Osteocyte (in vitro differentiated cells): ENCODE measurements at regions not wholly inside any gene's neighbourhood (a gene's known extent, or its start where the extent isn't known, plus 50 kb on each side); places are given as distances from the start of the nearest gene placed in this dataset.

ENCODE experiments used
- DNase-seq: peaks from one replicate; pipeline ENCODE4 v3.0.0; 2021; ENCODE audit warnings: mixed read lengths; ENCODE audit not compliant: unreplicated experiment; ENCODE audit errors: extremely low spot score
- H3K27ac Mint-ChIP-seq: one replicate; pipeline ENCODE4 v1.8.0; 2021; ENCODE audit warnings: mild to moderate bottlenecking, mixed read lengths; ENCODE audit not compliant: unreplicated experiment
- H3K27me3 Mint-ChIP-seq: one replicate; pipeline ENCODE4 v1.8.0; 2021; ENCODE audit warnings: mixed read lengths; ENCODE audit not compliant: unreplicated experiment
- H3K36me3 Mint-ChIP-seq: one replicate; pipeline ENCODE4 v1.8.0; 2021; ENCODE audit warnings: mixed read lengths; ENCODE audit not compliant: unreplicated experiment
- H3K4me1 Mint-ChIP-seq: one replicate; pipeline ENCODE4 v1.8.0; 2021; ENCODE audit warnings: mixed read lengths; ENCODE audit not compliant: unreplicated experiment
- H3K4me3 Mint-ChIP-seq: one replicate; pipeline ENCODE4 v1.8.0; 2021; ENCODE audit warnings: mild to moderate bottlenecking, moderate library complexity, mixed read lengths; ENCODE audit not compliant: unreplicated experiment
- H3K9me3 Mint-ChIP-seq: one replicate; pipeline ENCODE4 v1.8.0; 2021; ENCODE audit warnings: mixed read lengths; ENCODE audit not compliant: unreplicated experiment
- CTCF ChIP-seq: fragments of 200-600 bp; sonication (generic); IDR thresholded peaks from 2 replicates; pipeline ENCODE4 v1.5.0; 2021; ENCODE audit warnings: antibody characterized with exemption, mild to moderate bottlenecking, moderate library complexity

GRCh38 chr3:95327478-95327877, 1264.6 kb downstream of the NSUN3 start:
- H3K27ac Mint-ChIP-seq: no peak overlapping the region
- no peak for TF ChIP-seq CTCF
- H3K4me1 Mint-ChIP-seq: no peaks in the 10 kb centered on the region
- H3K9me3 Mint-ChIP-seq: peaks cover 35% of the 10 kb centered on the region
- no peak for DNase-seq
- no peaks in the 10 kb centered on the region for H3K27me3 Mint-ChIP-seq
- H3K36me3 Mint-ChIP-seq: peaks cover 3% of the 10 kb centered on the region
- no peak overlapping the region for H3K4me3 Mint-ChIP-seq

- Mint-ChIP-seq H3K36me3 (no peaks in the 10 kb centered on the region), H3K9me3 (no peaks in the 10 kb centered on the region), H3K4me1 (peaks cover 8% of the 10 kb centered on the region), H3K27ac (no peak overlapping the region), H3K4me3 (no peak overlapping the region), H3K27me3 (peaks cover 2% of the 10 kb centered on the region)
- TF ChIP-seq CTCF: no peak
- DNase-seq: no peak
Observed at GRCh38 chr3:95333826-95334225, 1271.0 kb downstream of the NSUN3 start.

- no peak for TF ChIP-seq CTCF
- Mint-ChIP-seq H3K9me3 (no peaks in the 10 kb centered on the region), H3K4me3 (no peak overlapping the region), H3K36me3 (no peaks in the 10 kb centered on the region), H3K4me1 (peaks cover 8% of the 10 kb centered on the region), H3K27me3 (peaks cover 2% of the 10 kb centered on the region), H3K27ac (no peak overlapping the region)
- no peak for DNase-seq
Observed at GRCh38 chr3:95334461-95334860, 1271.6 kb downstream of the NSUN3 start.

- Mint-ChIP-seq H3K27ac (no peak overlapping the region), H3K36me3 (no peaks in the 10 kb centered on the region), H3K9me3 (no peaks in the 10 kb centered on the region), H3K4me3 (no peak overlapping the region), H3K27me3 (peaks cover 2% of the 10 kb centered on the region), H3K4me1 (peaks cover 8% of the 10 kb centered on the region)
- no peak for DNase-seq
- no peak for TF ChIP-seq CTCF
Observed at GRCh38 chr3:95335517-95335916, 1272.7 kb downstream of the NSUN3 start.

- no peak for TF ChIP-seq CTCF
- peaks cover 2% of the 10 kb centered on the region for H3K27me3 Mint-ChIP-seq
- DNase-seq: no peak
- no peaks in the 10 kb centered on the region for H3K36me3 Mint-ChIP-seq
- no peak overlapping the region for H3K27ac Mint-ChIP-seq
- no peaks in the 10 kb centered on the region for H3K9me3 Mint-ChIP-seq
- H3K4me1 Mint-ChIP-seq: peaks cover 5% of the 10 kb centered on the region
- no peak overlapping the region for H3K4me3 Mint-ChIP-seq
Observed at GRCh38 chr3:95338446-95338845, 1275.6 kb downstream of the NSUN3 start.
